ENCODE measurements at regions not wholly inside any gene's neighbourhood (a gene's known extent, or its start where the extent isn't known, plus 50 kb on each side); places are given as distances from the start of the nearest gene placed in this dataset.

GRCh38 chr4:185895351-185895750 is 83.4 kb upstream of the SORBS2 start:
- DNase-seq (ENCODE audit: unreplicated experiment) = no peak
- ChIA-PET CTCF (interaction anchor here (1.2 kb wide), 1 partner anchor 144 kb away, joined by 3 read pairs; no protein-coding TSS in a partner anchor), POLR2A (no interaction called here)
- no peaks in the 10 kb centered on the region for H3K4me1 Mint-ChIP-seq (ENCODE audit: insufficient read depth, unreplicated experiment)
- H3K9me3 Mint-ChIP-seq (ENCODE audit: unreplicated experiment) = peaks cover 8% of the 10 kb centered on the region
- no peak overlapping the region for H3K27ac Mint-ChIP-seq (ENCODE audit: low read depth, unreplicated experiment)
- BruUV-seq (replicated peaks) = no TSS peak
- no peaks in the 10 kb centered on the region for H3K27me3 Mint-ChIP-seq (ENCODE audit: insufficient read depth, unreplicated experiment)
- no peak overlapping the region for H3K4me3 Mint-ChIP-seq (ENCODE audit: unreplicated experiment)
- no peaks in the 10 kb centered on the region for H3K36me3 Mint-ChIP-seq (ENCODE audit: insufficient read depth, unreplicated experiment)
- intact Hi-C loops (cut with micrococcal nuclease) = no loop called here
- TF ChIP-seq, protein P1, sequence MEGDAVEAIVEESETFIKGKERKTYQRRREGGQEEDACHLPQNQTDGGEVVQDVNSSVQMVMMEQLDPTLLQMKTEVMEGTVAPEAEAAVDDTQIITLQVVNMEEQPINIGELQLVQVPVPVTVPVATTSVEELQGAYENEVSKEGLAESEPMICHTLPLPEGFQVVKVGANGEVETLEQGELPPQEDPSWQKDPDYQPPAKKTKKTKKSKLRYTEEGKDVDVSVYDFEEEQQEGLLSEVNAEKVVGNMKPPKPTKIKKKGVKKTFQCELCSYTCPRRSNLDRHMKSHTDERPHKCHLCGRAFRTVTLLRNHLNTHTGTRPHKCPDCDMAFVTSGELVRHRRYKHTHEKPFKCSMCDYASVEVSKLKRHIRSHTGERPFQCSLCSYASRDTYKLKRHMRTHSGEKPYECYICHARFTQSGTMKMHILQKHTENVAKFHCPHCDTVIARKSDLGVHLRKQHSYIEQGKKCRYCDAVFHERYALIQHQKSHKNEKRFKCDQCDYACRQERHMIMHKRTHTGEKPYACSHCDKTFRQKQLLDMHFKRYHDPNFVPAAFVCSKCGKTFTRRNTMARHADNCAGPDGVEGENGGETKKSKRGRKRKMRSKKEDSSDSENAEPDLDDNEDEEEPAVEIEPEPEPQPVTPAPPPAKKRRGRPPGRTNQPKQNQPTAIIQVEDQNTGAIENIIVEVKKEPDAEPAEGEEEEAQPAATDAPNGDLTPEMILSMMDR (IDR thresholded peaks at IDR 0.05; ENCODE audit: unreplicated experiment) = no peak

DNA sequence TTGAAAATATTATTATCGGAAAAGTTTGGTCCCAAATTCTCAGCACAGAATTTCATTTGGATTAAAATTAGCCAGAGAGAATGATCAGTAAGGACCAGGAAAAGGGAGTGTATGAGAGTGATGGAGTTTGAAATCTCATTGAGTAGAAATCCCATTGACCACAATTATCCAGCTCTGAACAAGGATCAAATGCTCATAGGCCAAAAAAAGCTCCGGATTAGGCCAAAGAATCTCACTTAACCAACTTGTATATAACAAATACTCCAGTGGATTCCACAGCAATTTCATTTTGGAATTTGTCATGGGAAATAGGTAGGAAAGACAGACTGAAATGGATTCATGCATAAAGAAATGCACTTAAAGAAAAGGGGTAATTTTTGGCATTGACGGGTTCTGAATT is 83.9 kb upstream of the SORBS2 start:
- CTCF ChIA-PET = interaction anchor here (0.6 to 1.2 kb wide), 2 partner anchors 145 kb away, joined by 3 read pairs; no protein-coding TSS in a partner anchor
- POLR2A ChIA-PET = no interaction called here
- no peak for DNase-seq (ENCODE audit: unreplicated experiment)
- TF ChIP-seq, protein P1 (IDR thresholded peaks at IDR 0.05; ENCODE audit: unreplicated experiment) = no peak
- BruUV-seq (replicated peaks) = no TSS peak
- H3K27me3 Mint-ChIP-seq (ENCODE audit: insufficient read depth, unreplicated experiment) = no peaks in the 10 kb centered on the region
- H3K9me3 Mint-ChIP-seq (ENCODE audit: unreplicated experiment) = peaks cover 8% of the 10 kb centered on the region
- H3K27ac Mint-ChIP-seq (ENCODE audit: low read depth, unreplicated experiment) = no peak overlapping the region
- no peaks in the 10 kb centered on the region for H3K36me3 Mint-ChIP-seq (ENCODE audit: insufficient read depth, unreplicated experiment)
- H3K4me1 Mint-ChIP-seq (ENCODE audit: insufficient read depth, unreplicated experiment) = no peaks in the 10 kb centered on the region
- no peak overlapping the region for H3K4me3 Mint-ChIP-seq (ENCODE audit: unreplicated experiment)
- intact Hi-C loops (cut with micrococcal nuclease) = no loop called here

DNA sequence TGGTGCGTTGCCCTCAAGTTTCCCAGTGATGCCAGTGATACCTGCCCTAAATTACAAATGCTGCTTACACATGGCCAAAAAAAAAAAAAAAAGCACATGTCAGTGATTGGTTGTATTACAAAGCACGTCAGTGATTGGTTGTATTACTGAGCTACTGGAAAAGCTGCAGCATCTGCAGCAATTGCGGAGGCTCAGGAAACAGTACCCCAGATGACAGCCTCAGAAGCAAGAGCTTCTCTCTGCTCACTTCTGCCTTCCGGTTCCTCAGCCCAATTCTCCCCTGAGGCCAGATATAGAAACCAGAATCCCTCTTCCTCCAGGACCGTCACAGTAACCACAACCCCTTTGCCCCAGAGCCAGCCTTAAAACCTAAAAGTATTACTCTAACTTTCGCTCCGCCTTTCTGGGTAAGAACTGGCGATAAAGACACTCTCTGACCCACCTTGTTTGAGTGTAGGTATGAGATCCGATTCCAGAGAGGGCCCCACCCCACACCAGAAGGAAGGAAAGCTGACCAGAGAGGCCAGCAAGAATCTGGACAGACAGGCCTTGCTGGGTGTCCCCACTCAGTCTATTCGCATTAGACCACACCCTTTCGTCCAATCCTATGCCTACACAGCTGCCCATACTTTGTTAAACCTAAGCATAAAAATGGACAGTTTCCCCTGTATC is 85.0 kb upstream of the SORBS2 start:
- Mint-ChIP-seq H3K27me3 (ENCODE audit: insufficient read depth, unreplicated experiment) (no peaks in the 10 kb centered on the region), H3K9me3 (ENCODE audit: unreplicated experiment) (peaks cover 8% of the 10 kb centered on the region), H3K4me3 (ENCODE audit: unreplicated experiment) (no peak overlapping the region), H3K4me1 (ENCODE audit: insufficient read depth, unreplicated experiment) (no peaks in the 10 kb centered on the region), H3K36me3 (ENCODE audit: insufficient read depth, unreplicated experiment) (no peaks in the 10 kb centered on the region), H3K27ac (ENCODE audit: low read depth, unreplicated experiment) (no peak overlapping the region)
- no peak for DNase-seq (ENCODE audit: unreplicated experiment)
- POLR2A ChIA-PET = interaction anchor here (0.6 kb wide), 1 partner anchor 99 kb away, joined by 3 read pairs; no protein-coding TSS in a partner anchor
- intact Hi-C loops (cut with micrococcal nuclease) = no loop called here
- BruUV-seq (replicated peaks) = no TSS peak
- CTCF ChIA-PET = interaction anchor here (0.6 kb wide), 2 partner anchors 32 to 141 kb away, joined by 3 read pairs; no protein-coding TSS in a partner anchor
- TF ChIP-seq, protein P1 (IDR thresholded peaks at IDR 0.05; ENCODE audit: unreplicated experiment) = no peak

- TF ChIP-seq, protein P1 (IDR thresholded peaks at IDR 0.05; ENCODE audit: unreplicated experiment) = no peak
- Mint-ChIP-seq H3K4me3 (ENCODE audit: unreplicated experiment) (no peak overlapping the region), H3K9me3 (ENCODE audit: unreplicated experiment) (no peaks in the 10 kb centered on the region), H3K27me3 (ENCODE audit: insufficient read depth, unreplicated experiment) (no peaks in the 10 kb centered on the region), H3K27ac (ENCODE audit: low read depth, unreplicated experiment) (no peak overlapping the region), H3K4me1 (ENCODE audit: insufficient read depth, unreplicated experiment) (no peaks in the 10 kb centered on the region), H3K36me3 (ENCODE audit: insufficient read depth, unreplicated experiment) (no peaks in the 10 kb centered on the region)
- intact Hi-C loops (cut with micrococcal nuclease) = no loop called here
- DNase-seq (ENCODE audit: unreplicated experiment) = no peak
- CTCF ChIA-PET = no interaction called here
- no TSS peak for BruUV-seq (replicated peaks)
- POLR2A ChIA-PET = no interaction called here
These were observed 86.4 kb upstream of the SORBS2 start for GRCh38 chr4:185898413-185898812.
